ENCODE measurements at regions not wholly inside any gene's neighbourhood (a gene's known extent, or its start where the extent isn't known, plus 50 kb on each side); places are given as distances from the start of the nearest gene placed in this dataset.
"Not testable (repeated sequence)": the region's sequence is repeated elsewhere in the genome, so short reads cannot be mapped to it uniquely, and the experiment has no call there.

GRCh38 chr22:23459645-23460516, 120.2 kb downstream of the IGLL1 start:
- not testable (repeated sequence) for DNase-seq

GRCh38 chr22:23458663-23459541, 121.2 kb downstream of the IGLL1 start:
- DNase-seq: no peak

- DNase-seq: no peak
These were observed 122.6 kb downstream of the IGLL1 start for GRCh38 chr22:23457380-23457985.

GRCh38 chr22:23456666-23457379, 123.3 kb downstream of the IGLL1 start:
- DNase-seq: not testable (repeated sequence)

- DNase-seq: not testable (repeated sequence)
These were observed 125.7 kb downstream of the IGLL1 start for GRCh38 chr22:23454345-23454744.

GRCh38 chr22:23453277-23453676, 126.8 kb downstream of the IGLL1 start:
- DNase-seq: no peak

GRCh38 chr22:23452231-23453010, 127.7 kb downstream of the IGLL1 start:
- DNase-seq: no peak

- DNase-seq: not testable (repeated sequence)
These were observed 128.4 kb downstream of the IGLL1 start for GRCh38 chr22:23451452-23452230.

- DNase-seq: not testable (repeated sequence)
These were observed 129.3 kb downstream of the IGLL1 start for GRCh38 chr22:23450821-23451220.

- no peak for DNase-seq
These were observed 129.7 kb downstream of the IGLL1 start for GRCh38 chr22:23450434-23450795.

GRCh38 chr22:23449748-23450433, 130.2 kb downstream of the IGLL1 start:
- DNase-seq: not testable (repeated sequence)

GRCh38 chr22:23448499-23449288, 131.4 kb downstream of the IGLL1 start:
- DNase-seq: not testable (repeated sequence)

- no peak for DNase-seq
These were observed 133.2 kb downstream of the IGLL1 start for GRCh38 chr22:23446796-23447350.

- not testable (repeated sequence) for DNase-seq
These were observed 133.9 kb downstream of the IGLL1 start for GRCh38 chr22:23446194-23446593.

GRCh38 chr22:23443905-23444304, 136.2 kb downstream of the IGLL1 start:
- not testable (repeated sequence) for DNase-seq

- DNase-seq: not testable (repeated sequence)
These were observed 140.5 kb downstream of the IGLL1 start for GRCh38 chr22:23439581-23439980.

- no peak for DNase-seq
These were observed 141.9 kb downstream of the IGLL1 start for GRCh38 chr22:23438216-23438615.

GRCh38 chr22:23437779-23438178, 142.3 kb downstream of the IGLL1 start:
- no peak for DNase-seq

- not testable (repeated sequence) for DNase-seq
These were observed 143.0 kb downstream of the IGLL1 start for GRCh38 chr22:23437107-23437395.
